C4-2B (cell line): ENCODE measurements at regions not wholly inside any gene's neighbourhood (a gene's known extent, or its start where the extent isn't known, plus 50 kb on each side); places are given as distances from the start of the nearest gene placed in this dataset.

Experiments
- H3K27ac ChIP-seq: fragments of 450-650 bp; 2 replicates; pipeline ENCODE4 v1.5.1; 2017
- ZFX ChIP-seq: fragments of 450-650 bp; IDR thresholded peaks from 2 replicates; pipeline ENCODE4 v1.6.1; 2017
- TF ChIP-seq, protein P1 (sequence below): fragments of 450-650 bp; conservative IDR thresholded peaks from 2 replicates; pipeline ENCODE4 v1.5.1; 2017; ENCODE audit warnings: mild to moderate bottlenecking

- TF ChIP-seq, protein P1, sequence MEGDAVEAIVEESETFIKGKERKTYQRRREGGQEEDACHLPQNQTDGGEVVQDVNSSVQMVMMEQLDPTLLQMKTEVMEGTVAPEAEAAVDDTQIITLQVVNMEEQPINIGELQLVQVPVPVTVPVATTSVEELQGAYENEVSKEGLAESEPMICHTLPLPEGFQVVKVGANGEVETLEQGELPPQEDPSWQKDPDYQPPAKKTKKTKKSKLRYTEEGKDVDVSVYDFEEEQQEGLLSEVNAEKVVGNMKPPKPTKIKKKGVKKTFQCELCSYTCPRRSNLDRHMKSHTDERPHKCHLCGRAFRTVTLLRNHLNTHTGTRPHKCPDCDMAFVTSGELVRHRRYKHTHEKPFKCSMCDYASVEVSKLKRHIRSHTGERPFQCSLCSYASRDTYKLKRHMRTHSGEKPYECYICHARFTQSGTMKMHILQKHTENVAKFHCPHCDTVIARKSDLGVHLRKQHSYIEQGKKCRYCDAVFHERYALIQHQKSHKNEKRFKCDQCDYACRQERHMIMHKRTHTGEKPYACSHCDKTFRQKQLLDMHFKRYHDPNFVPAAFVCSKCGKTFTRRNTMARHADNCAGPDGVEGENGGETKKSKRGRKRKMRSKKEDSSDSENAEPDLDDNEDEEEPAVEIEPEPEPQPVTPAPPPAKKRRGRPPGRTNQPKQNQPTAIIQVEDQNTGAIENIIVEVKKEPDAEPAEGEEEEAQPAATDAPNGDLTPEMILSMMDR, result no peak
- TF ChIP-seq ZFX, result no peak
- H3K27ac ChIP-seq, result no peak overlapping the region
These were observed 174.8 kb upstream of the RORA start for GRCh38 chr15:61403884-61404283.

DNA sequence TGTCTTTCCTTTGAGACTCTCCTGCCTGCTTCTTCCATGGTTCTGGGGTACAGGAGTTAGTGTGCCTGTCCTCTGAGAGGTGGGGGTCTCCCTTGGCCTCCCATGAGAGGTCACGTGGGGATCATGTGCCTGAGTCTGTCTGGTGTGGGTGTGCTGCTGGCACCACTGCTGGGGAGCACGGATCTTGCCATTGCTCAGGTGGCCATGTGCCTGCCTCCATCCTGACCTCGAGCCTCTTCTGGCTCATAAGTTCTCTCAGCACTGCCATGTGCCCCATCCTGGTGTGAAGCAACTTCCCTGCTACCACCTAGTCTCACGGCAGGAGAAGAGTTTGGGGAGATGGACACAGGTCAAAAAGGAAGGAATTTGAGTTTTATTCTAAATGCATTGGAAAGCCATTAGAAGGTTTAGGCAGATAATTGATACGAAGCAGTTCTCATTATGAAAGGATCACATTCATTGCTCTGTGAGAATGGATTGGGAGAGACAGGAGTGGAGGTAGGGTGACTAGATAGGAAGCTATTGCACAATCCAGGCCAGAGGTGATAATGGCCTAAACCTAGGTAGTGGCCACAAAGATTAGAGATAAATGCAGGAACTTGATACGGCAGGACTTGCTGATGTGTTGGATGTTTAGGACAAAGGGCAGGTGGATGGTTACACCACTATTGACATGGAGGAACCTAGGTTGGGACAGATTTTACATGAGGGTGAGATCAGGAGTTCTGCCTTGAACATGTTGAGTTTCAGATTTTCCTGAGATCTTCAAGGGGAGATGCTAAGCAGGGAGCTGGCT lies 173.0 kb upstream of the RORA start:
- no peak overlapping the region for H3K27ac ChIP-seq
- no peak for TF ChIP-seq ZFX
- TF ChIP-seq, protein P1, result no peak

- no peak overlapping the region for H3K27ac ChIP-seq
- TF ChIP-seq ZFX, result no peak
- TF ChIP-seq, protein P1, result no peak
These were observed 169.2 kb upstream of the RORA start for GRCh38 chr15:61398310-61398709.

GRCh38 chr15:61396235-61396919 lies 167.3 kb upstream of the RORA start:
- TF ChIP-seq, protein P1, result no peak
- TF ChIP-seq ZFX, result no peak
- H3K27ac ChIP-seq, result no peak overlapping the region

DNA sequence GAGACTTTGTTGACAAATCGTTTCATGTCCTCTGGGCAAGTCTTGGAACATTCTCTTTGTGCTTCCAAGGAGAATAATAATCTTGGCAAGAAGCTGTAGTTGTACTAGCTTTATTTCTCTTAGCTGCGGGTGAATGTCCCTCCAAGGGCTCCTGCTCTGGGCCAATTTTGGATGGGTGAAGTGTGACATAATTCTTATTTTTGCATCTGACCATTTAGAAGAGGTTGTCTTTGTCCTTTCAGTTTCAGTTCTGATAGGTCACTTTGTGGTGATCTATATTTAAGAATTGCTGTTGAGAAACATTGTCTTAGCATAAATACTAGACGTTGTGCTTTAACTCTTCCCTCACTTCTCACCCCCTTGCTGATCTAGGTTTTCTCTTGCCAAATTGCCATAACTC lies 164.8 kb upstream of the RORA start:
- no peak overlapping the region for H3K27ac ChIP-seq
- TF ChIP-seq, protein P1, result no peak
- TF ChIP-seq ZFX, result no peak

GRCh38 chr15:61393524-61393923 lies 164.4 kb upstream of the RORA start:
- no peak for TF ChIP-seq ZFX
- TF ChIP-seq, protein P1, result no peak
- H3K27ac ChIP-seq, result no peak overlapping the region

GRCh38 chr15:61390138-61390537 lies 161.0 kb upstream of the RORA start:
- TF ChIP-seq, protein P1, result no peak; the same call in 1 of the 2 replicates
- TF ChIP-seq ZFX, result no peak
- no peak overlapping the region for H3K27ac ChIP-seq
